Ovary (tissue), 7 donors: ENCODE measurements at regions not wholly inside any gene's neighbourhood (a gene's known extent, or its start where the extent isn't known, plus 50 kb on each side); places are given as distances from the start of the nearest gene placed in this dataset.

Source experiments
- DNase-seq, 5 donors: peaks; one replicate each; pipeline ENCODE4 v3.0.0-alpha.2; 2019 to 2020
- H3K27ac ChIP-seq, 2 donors: fragments of 200-600 bp; one replicate each; pipeline versions ENCODE4 v1.5.1 to v1.8.0; 2019 to 2022
- H3K27me3 ChIP-seq: fragments of 200-600 bp; one replicate; pipeline ENCODE4 v1.8.0; 2022
- H3K36me3 ChIP-seq: fragments of 200-600 bp; sonication (generic); one replicate; pipeline ENCODE4 v1.5.1; 2019
- H3K4me1 ChIP-seq: one replicate; pipeline ENCODE4 v1.8.1; 2013; ENCODE audit warnings: mild to moderate bottlenecking, moderate library complexity; ENCODE audit not compliant: insufficient read depth
- H3K4me3 ChIP-seq: fragments of 200-600 bp; sonication (generic); one replicate; pipeline ENCODE4 v1.5.1; 2017
- H3K9me3 ChIP-seq, 2 donors: fragments of 200-600 bp in 1 of 2; sonication (generic) in 1 of 2; one replicate each; pipeline versions ENCODE4 v1.5.1 to v1.8.1; 2013 to 2019; ENCODE audit warnings: mild to moderate bottlenecking in 1 of 2, moderate library complexity in 1 of 2
- EP300 ChIP-seq: sonication (generic); formaldehyde crosslinking; IDR thresholded peaks from one replicate; pipeline ENCODE4 v1.6.1; 2017; ENCODE audit warnings: antibody characterized with exemption
- POLR2A ChIP-seq: fragments of 450-650 bp; IDR thresholded peaks from one replicate; pipeline ENCODE4 v1.6.1; 2017; ENCODE audit warnings: antibody characterized with exemption, mild to moderate bottlenecking, moderate library complexity
- WGBS, 3 donors: extraction: QIAGEN DNeasy Blood & Tissue Kit in 1 of 3; methylation state at CpG; one replicate each; pipeline versions ENCODE4 v1.1.5 to v1.1.7; 2013 to 2017; 5-methylcytosine and 5-hydroxymethylcytosine counted together
- intact Hi-C, 4 donors: fragments of 100-400 bp; cut with DNase I; formaldehyde crosslinking; loops; one replicate each; pipeline versions ENCODE4 v1.11.0 to v1.15.1; 2022 to 2023
- TF ChIP-seq, protein P1 (sequence below), 3 donors: fragments of 450-650 bp in 2 of 3; fragments of 200-600 bp in 1 of 3; IDR thresholded peaks; one replicate each; pipeline versions ENCODE4 v1.5.1 to v1.8.0; 2016 to 2022; ENCODE audit warnings: antibody characterized with exemption in 3 of 3, mild to moderate bottlenecking in 1 of 3
- donor health status: DM: no; HTN: no; CAD: no; lungs with moderate emphysema.
- donor health status: DM: no; HTN: no; CAD: no.
- donor health status: Bipolar disorder and iron deficiency.
- donor health status: DM: no; HTN: no; CAD: no.
- donor health status: DM: yes; HTN: yes; CAD: no.

DNA sequence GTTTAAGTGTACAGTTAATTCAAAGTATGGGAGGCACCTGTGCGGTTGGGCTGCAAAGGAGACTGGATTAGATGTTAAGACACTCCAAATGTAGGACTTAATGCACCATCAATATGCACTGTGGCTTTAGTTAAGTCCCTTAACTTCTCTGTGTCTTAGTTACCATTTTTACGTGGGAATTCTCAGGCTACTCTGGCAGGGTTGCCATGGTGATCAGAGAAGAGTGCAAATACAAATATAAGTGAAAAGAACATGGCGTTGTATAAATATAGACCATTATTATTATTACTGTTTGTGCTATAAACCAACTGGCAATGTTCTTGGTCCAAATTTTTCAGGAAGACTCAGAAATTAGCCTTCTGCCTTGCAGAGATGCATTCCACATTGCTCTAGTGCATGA lies 595.6 kb downstream of the NPHP4 start:
- Histone ChIP-seq H3K27ac (no peak overlapping the region), H3K4me3 (no peak overlapping the region), H3K36me3 (no peaks in the 10 kb centered on the region), H3K27me3 (no peaks in the 10 kb centered on the region), H3K4me1 (no peaks in the 10 kb centered on the region), H3K9me3 (no peaks in the 10 kb centered on the region)
- DNase-seq = no peak
- intact Hi-C loops = no loop called here
- TF ChIP-seq, protein P1, sequence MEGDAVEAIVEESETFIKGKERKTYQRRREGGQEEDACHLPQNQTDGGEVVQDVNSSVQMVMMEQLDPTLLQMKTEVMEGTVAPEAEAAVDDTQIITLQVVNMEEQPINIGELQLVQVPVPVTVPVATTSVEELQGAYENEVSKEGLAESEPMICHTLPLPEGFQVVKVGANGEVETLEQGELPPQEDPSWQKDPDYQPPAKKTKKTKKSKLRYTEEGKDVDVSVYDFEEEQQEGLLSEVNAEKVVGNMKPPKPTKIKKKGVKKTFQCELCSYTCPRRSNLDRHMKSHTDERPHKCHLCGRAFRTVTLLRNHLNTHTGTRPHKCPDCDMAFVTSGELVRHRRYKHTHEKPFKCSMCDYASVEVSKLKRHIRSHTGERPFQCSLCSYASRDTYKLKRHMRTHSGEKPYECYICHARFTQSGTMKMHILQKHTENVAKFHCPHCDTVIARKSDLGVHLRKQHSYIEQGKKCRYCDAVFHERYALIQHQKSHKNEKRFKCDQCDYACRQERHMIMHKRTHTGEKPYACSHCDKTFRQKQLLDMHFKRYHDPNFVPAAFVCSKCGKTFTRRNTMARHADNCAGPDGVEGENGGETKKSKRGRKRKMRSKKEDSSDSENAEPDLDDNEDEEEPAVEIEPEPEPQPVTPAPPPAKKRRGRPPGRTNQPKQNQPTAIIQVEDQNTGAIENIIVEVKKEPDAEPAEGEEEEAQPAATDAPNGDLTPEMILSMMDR (IDR thresholded peaks at IDR 0.05) = no peak
- TF ChIP-seq EP300 (no peak), POLR2A (no peak)
- WGBS, 3 donors = 71 to 78% (median 72%) methylated on average over 3 of the region's 3 CpGs

DNA sequence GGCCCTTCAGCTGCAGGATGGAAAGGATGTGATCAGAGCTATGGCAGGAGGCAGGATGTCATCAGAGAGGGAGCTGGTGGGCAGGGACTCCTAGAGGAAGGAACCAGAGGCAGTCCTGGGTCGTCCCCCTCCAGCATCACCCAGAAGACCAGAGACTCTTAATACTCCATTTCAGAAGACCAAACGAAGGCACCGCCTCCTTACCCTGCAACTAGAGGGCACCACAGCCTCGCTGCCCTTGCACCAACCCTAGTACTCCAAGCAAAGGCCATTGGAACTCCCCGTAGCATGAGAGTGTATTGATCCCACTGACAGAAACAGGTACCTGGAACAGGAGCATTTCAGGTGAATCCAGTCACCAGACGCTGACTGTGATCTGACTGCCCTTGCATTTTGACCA lies 598.1 kb downstream of the NPHP4 start:
- H3K9me3 ChIP-seq = no peaks in the 10 kb centered on the region
- no peaks in the 10 kb centered on the region for H3K27me3 ChIP-seq
- no peak overlapping the region for H3K27ac ChIP-seq
- no peaks in the 10 kb centered on the region for H3K36me3 ChIP-seq
- DNase-seq = no peak
- 63 to 78% (median 70%) methylated on average over 6 of the region's 6 CpGs for WGBS, 3 donors
- intact Hi-C loops = no loop called here
- H3K4me3 ChIP-seq = no peak overlapping the region
- no peak for TF ChIP-seq EP300
- TF ChIP-seq, protein P1 (IDR thresholded peaks at IDR 0.05) = no peak
- TF ChIP-seq POLR2A = no peak
- H3K4me1 ChIP-seq = no peaks in the 10 kb centered on the region

DNA sequence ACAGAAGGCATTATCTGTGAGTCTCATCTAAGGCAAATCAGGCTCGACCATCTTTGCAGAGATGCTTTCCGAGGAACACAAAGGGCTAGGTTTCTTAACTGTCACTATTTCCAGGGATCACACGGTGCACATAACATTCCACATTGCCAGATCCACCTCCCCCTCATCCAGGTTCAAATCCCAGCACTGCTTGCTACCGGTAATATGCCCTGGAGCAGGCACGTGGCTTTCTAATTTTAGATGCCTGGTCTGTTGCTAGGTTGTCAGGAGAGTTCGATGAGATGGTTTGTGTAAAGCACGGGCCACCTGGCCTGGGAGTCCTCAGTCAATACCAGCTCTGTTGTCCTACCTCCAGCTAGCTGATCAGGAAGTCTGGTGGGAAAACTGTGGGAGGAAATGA lies 598.6 kb downstream of the NPHP4 start:
- H3K27ac ChIP-seq = no peak overlapping the region
- no peaks in the 10 kb centered on the region for H3K4me1 ChIP-seq
- TF ChIP-seq POLR2A (no peak), EP300 (no peak)
- TF ChIP-seq, protein P1 (IDR thresholded peaks at IDR 0.05) = no peak
- no peaks in the 10 kb centered on the region for H3K9me3 ChIP-seq
- H3K36me3 ChIP-seq = no peaks in the 10 kb centered on the region
- intact Hi-C loops = no loop called here
- no peaks in the 10 kb centered on the region for H3K27me3 ChIP-seq
- H3K4me3 ChIP-seq = no peak overlapping the region
- WGBS, 3 donors = 49 to 71% (median 59%) methylated on average over 7 of the region's 7 CpGs
- no peak for DNase-seq

DNA sequence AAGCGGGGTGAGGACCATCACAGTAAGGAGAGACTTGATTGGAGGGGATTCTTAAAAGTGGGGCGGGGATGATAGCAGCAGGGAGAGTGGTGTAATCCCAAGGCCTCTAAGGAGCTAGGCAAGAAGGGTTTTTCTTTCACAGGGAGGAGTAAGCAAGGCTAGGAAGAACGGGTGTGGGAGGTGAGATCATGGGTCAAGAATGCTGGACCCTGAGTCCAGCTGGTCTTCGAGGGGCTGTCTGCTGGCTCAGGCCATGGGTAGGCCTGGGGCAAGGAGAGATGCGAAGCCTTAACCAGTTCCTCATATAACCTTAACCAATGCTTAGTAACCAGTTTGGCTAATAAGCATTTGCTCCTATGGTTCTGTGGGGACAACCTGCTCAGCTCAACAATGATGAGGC lies 599.1 kb downstream of the NPHP4 start:
- TF ChIP-seq, protein P1 (IDR thresholded peaks at IDR 0.05) = no peak
- TF ChIP-seq POLR2A (no peak), EP300 (no peak)
- Histone ChIP-seq H3K36me3 (no peaks in the 10 kb centered on the region), H3K9me3 (no peaks in the 10 kb centered on the region), H3K4me3 (no peak overlapping the region), H3K27ac (no peak overlapping the region), H3K27me3 (no peaks in the 10 kb centered on the region), H3K4me1 (no peaks in the 10 kb centered on the region)
- no peak for DNase-seq
- 44 to 55% (median 51%) methylated on average over 5 of the region's 5 CpGs for WGBS, 3 donors
- intact Hi-C loops = no loop called here

DNA sequence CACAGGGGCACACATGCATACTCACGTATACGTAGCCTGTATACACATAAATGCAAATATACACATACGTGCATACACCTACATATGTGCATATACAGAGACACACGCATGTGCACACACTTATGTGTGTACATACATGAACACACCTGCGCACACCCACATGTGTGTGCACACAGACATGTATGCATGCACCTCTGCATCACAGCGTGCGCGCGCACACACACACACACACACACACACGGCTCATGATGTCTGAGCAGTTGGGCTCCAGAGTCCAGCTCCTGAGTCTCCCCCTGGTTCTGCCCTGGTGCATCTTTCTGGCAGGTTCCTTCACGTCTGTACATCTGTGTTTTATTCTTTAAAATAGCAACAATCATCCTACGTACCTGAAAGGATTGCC lies 600.5 kb downstream of the NPHP4 start:
- TF ChIP-seq, protein P1 (IDR thresholded peaks at IDR 0.05) = no peak
- no peak for TF ChIP-seq EP300
- TF ChIP-seq POLR2A = no peak
- Histone ChIP-seq H3K4me1 (no peaks in the 10 kb centered on the region), H3K9me3 (no peaks in the 10 kb centered on the region), H3K27ac (no peak overlapping the region), H3K4me3 (no peak overlapping the region), H3K36me3 (no peaks in the 10 kb centered on the region), H3K27me3 (no peaks in the 10 kb centered on the region)
- DNase-seq = no peak
- intact Hi-C loops = no loop called here
- 84 to 90% (median 90%) methylated on average over 12 of the region's 12 CpGs for WGBS, 3 donors
